HG03460 (cell line): ENCODE measurements at regions not wholly inside any gene's neighbourhood (a gene's known extent, or its start where the extent isn't known, plus 50 kb on each side); places are given as distances from the start of the nearest gene placed in this dataset.
"Not testable (repeated sequence)": the region's sequence is repeated elsewhere in the genome, so short reads cannot be mapped to it uniquely, and the experiment has no call there.

Source experiments
- ATAC-seq: cut with Tn5 transposase; IDR thresholded peaks from one replicate; pipeline ENCODE4 v1.9.1; 2021; ENCODE audit not compliant: unreplicated experiment

DNA sequence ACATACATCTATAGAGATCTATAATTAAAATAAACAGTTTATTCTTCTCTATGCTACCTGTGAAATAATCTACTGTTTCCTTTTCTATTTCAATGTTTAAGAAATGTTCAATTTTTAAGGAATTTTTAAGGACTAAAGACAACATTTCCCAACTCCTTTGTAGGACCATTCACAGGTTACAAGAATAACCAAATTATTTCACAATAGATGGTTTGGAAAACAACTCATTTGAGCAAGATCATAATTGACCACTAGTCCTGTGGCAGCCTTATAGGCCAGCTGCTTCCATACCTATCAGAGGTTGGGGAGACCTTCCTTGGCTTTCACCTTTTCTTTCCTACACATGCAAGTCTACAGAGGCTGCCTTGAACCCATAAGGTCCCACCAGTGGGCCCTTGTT lies 193.7 kb downstream of the TTC39B start:
- no peak for ATAC-seq

DNA sequence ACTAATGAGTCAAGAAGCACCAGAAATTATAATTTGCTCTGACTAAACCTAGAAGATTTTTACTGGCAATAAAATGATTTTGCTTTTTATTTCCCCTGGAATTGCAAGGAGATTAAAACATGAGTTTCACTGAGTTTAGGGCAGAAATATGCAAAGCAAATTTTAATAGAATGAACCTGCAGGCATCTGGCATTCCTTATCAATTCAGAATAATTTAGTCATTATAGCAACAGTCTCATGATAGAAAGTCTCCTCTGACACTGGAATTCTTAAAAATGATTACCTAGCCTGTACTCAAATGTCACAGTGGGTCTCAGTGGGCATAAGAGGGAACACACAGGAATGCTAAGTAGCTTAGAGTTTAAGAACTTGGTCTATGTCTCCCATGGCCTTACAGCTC lies 195.9 kb downstream of the TTC39B start:
- no peak for ATAC-seq

DNA sequence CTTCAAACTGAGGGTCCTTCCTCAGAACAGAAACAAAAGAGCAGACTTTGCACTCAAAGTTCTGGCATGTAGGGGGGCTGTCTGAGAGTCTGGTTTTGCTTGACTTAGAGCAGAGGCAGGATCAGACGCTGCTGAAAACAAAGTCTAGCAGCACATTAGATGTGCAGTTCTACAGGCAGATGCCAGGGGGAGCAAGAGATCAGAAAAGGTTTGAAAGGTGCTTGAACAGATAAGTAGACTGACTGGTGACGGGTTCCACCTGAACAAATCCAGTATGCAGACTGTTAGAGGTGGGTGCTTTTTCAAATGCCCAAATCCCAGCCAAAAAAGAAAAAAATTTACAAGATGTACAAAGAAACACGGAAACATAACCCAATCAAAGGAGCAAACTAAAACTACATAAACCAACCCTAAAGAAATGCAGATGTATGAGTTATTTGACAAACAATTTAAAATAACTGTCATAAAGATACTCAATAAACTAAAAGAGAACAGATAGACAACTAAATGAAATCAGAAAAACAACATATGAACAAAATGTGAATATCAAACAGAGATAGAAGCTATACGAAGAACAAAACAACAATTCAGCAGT lies 194.7 kb upstream of the FREM1 start:
- peak; percentile 94 for ATAC-seq

DNA sequence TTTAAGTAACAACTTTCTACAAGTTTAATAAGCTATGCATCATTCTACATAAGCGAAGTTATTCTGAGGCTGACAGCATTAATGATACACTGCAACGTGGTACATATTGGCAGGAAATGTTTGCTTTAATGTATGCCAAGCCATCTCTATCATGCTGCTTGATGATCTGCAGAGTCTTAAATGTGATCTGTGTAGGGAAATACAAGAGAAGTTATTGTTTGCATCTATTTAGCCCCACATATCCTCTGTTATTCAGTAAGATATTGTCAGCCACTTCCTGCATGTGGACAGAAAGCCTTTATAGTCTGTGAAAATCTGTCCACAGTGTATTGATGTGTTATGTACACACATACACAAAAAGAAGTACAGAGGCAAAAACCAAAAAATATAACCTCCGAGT lies 193.1 kb upstream of the FREM1 start:
- no peak for ATAC-seq

- no peak for ATAC-seq
Measured at GRCh38 chr9:15101095-15101494, 190.9 kb upstream of the FREM1 start.

- no peak for ATAC-seq
Measured at GRCh38 chr9:15100571-15100970, 190.3 kb upstream of the FREM1 start.

DNA sequence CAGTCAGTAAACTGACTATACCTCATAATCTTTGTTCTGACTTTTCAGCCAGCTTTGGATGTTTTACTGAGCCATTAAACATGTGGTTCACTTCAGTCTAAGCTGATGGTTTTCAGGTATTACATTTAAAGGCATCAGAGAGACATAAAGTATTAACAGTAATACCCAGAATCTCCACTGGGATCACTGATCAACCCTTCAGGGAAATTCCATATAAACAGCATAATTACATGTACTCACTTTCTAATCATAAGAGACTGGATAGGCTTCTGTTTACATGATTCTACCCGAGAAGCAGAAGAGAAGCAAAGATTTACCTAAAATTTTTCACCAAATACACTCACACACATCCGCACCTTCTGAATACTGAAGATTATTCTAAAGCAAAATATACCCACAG lies 186.7 kb upstream of the FREM1 start:
- ATAC-seq, result no peak

GRCh38 chr9:15086778-15087324 lies 176.6 kb upstream of the FREM1 start:
- ATAC-seq, result no peak

GRCh38 chr9:15086156-15086763 lies 176.0 kb upstream of the FREM1 start:
- no peak for ATAC-seq

- no peak for ATAC-seq
Measured at GRCh38 chr9:15081021-15081753, 171.0 kb upstream of the FREM1 start.

GRCh38 chr9:15080401-15080800 lies 170.2 kb upstream of the FREM1 start:
- ATAC-seq, result no peak

DNA sequence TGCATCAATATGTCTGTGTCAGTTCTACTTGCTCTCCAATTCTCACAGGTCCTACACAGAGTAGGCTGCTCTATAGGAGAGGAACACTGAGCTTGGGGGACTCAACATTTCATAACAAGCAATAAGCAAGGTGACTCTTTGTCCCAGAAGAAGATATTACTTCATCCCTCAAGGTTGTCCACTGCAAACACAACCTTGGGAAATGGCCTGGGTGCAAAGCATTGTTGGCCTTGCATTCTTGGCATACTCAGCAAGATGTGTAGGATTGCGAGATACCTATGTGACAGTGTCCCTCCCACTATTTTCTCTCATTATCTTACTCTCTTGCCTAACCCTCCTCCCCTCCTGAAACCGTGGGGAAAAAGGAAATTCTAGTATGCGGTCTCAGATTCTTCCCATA lies 169.8 kb upstream of the FREM1 start:
- no peak for ATAC-seq

DNA sequence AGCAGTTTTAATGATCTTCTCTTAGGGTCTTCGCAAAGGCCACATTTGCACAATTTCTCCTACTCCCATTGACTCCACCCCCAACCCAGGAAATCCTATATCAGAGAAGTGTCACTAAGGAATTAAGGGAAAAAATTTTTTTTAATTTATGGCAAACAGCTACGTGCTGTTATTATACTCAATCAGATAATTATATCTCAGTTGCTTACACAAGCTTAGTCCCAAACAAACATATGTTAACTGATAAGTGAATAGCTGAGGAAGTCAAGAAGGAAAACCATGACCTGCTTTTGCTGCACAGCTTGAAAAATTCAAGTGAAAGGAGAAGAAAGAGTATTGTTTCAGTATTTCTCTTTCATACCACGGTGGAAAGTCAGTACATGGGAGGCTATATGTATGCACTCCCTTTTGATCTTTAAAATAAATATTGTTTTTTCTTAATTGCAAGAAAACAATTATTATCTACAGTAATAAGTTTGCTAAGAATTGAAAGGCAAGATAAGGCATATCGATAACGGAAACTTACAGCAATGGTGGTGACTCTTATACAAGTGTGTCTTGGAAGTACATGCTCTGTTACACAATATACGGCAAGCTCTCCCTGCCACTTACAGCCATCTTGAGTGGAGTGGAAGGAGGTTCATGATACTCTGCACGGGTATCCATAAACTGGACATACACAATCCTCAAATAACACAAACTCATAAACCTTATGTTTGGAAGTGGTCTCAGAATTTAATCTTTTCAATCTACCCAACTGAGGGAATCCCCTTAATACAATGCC lies 167.9 kb upstream of the FREM1 start:
- no peak for ATAC-seq

GRCh38 chr9:15073620-15074019 lies 163.4 kb upstream of the FREM1 start:
- no peak for ATAC-seq

- ATAC-seq, result no peak
Measured at GRCh38 chr9:15070716-15071115, 160.5 kb upstream of the FREM1 start.

GRCh38 chr9:15069106-15069505 lies 158.9 kb upstream of the FREM1 start:
- ATAC-seq, result no peak

DNA sequence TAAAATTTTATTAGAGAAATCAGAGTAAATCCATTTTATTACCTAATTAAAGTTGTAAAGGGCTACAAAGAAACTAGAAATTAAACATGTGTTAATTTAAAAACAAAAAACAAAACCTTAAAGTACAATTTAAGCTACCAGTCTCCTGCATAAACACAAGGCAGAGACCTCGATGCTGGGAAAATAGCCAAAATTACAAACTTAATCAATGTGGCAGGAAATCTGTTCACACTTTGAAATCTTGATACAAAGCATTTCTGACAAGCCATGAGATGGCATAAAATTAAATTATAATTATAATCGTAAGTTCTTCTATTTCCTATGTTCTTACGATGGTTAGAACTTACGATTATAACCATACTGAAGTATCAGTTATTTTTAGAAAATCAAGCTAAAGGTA lies 158.0 kb upstream of the FREM1 start:
- no peak for ATAC-seq

GRCh38 chr9:15059003-15059402 lies 148.8 kb upstream of the FREM1 start:
- ATAC-seq, result no peak

GRCh38 chr9:15058236-15058635 lies 148.0 kb upstream of the FREM1 start:
- no peak for ATAC-seq

- not testable (repeated sequence) for ATAC-seq
Measured at GRCh38 chr9:15055284-15055683, 145.1 kb upstream of the FREM1 start.

- no peak for ATAC-seq
Measured at GRCh38 chr9:15048772-15049171, 138.5 kb upstream of the FREM1 start.
